GM19023 (cell line): ENCODE measurements at regions not wholly inside any gene's neighbourhood (a gene's known extent, or its start where the extent isn't known, plus 50 kb on each side); places are given as distances from the start of the nearest gene placed in this dataset.

Source experiments
- ATAC-seq: cut with Tn5 transposase; IDR thresholded peaks from one replicate; pipeline ENCODE4 v1.9.1; 2021; ENCODE audit warnings: mild to moderate bottlenecking, moderate library complexity; ENCODE audit not compliant: unreplicated experiment

DNA sequence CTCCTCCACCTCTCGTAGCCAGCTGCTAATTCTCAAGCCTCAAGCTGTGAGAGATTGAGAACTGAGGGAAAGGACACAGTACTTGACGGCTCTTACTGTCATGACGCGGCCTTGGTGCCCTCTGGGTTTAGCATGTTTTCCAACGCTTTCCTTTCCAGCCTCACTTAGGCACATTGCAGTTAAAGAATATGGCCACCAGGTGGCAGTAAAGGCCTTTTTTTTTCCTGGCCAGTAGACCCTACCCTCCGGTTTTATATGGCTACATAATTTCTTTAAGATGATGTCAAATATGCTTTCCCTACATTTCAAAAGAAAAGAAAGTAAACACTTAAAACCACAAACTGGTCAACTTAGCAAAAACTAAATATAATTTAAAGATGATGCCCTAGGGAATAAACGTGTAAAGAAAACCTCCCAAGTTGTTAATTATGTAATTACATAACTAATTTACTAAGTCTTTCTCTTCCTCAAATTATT, 56.8 kb upstream of the PRDX6 start:
- no peak for ATAC-seq

- ATAC-seq: no peak
These were observed 55.8 kb upstream of the PRDX6 start for GRCh38 chr1:173421286-173421685.

DNA sequence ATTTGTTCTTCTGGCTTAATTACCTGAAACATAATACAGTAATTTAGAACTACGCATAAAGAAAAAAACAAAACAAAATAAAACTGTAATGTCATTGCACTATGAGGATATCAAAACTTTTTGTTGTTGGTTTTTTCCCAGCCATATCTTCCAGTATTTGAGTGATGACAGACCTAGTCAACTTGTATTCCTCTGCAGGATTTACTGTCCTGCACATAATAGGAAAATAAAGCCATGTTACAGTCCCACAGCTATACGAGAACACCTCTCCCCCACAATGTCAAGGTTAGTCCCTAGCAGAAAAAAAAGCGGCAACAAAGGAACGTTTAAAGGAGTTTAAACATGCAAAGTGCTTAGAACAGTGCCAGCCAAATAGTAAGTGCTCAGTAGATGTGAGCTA, 55.3 kb upstream of the PRDX6 start:
- no peak for ATAC-seq

- peak; percentile 40 for ATAC-seq
These were observed 54.6 kb upstream of the PRDX6 start for GRCh38 chr1:173422456-173422976.

DNA sequence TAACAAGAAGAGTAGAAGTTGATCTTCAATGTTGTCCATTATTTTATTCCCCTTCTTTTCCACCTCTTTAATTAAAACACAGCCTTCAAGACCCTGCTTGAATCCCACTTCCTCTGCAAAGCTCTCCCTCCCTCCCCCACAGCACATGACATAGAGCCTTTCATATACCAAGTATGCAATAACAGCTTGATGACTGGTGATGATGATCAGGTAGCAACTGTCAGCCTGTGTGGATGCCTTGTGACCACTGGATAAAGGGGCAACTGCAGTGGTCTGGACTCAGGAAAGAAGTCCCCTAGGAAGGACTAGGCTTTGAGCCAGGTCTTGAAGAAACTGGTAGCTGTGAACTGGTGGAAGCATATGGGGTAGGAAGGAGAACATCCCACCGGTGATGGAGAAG, 53.8 kb upstream of the PRDX6 start:
- ATAC-seq: no peak

DNA sequence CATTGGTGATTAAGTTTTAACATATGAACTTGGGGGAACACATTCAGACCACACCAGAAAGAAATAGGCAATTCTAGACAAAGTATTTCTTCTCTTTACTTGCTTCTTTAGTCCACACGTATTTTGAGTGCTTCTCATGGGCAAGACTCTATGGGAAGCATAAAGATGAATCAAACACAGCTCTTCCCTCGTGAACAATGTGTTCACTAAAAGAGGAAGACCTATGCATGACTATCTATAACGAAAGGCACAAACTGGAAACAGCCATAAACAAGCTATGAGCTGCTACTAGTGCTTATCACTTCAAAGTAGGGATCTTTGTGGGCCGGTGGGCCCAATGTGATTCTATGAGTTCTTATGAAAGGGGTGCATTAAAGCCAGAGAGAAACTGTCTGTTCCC, 53.0 kb upstream of the PRDX6 start:
- no peak for ATAC-seq

- ATAC-seq: no peak
These were observed 52.2 kb upstream of the PRDX6 start for GRCh38 chr1:173424782-173425407.

- ATAC-seq: no peak
These were observed 51.1 kb upstream of the PRDX6 start for GRCh38 chr1:173426057-173426456.

- no peak for ATAC-seq
These were observed 49.7 kb upstream of the PRDX6 start for GRCh38 chr1:173427146-173428054.
